ENCODE measurements at regions not wholly inside any gene's neighbourhood (a gene's known extent, or its start where the extent isn't known, plus 50 kb on each side); places are given as distances from the start of the nearest gene placed in this dataset.

DNA sequence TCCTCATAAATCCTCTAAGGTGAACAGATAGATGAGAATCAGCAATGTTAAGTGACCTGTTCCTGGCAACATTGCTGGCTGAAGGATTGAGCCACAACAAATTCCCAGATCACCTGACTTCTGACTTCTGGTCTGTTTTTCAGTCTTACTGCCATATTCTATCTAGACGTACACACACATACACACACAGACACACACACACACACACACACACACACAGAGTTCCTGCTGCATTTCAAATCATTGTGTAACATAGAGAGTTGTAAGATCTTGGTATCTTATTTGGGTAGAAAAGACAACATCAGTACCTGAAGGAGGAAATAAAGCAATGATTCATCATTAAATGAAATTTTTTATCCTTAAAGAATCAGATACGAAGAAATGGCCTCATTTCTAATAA, 342.6 kb downstream of the MFSD1 start:
- no peaks in the 10 kb centered on the region for H3K4me1 Mint-ChIP-seq (ENCODE audit: low read depth)
- H3K9me3 Mint-ChIP-seq, result no peaks in the 10 kb centered on the region
- H3K27me3 Mint-ChIP-seq (ENCODE audit: low read depth), result no peaks in the 10 kb centered on the region
- no peak for DNase-seq (ENCODE audit: low spot score)
- H3K4me3 Mint-ChIP-seq, result no peak overlapping the region
- no peak overlapping the region for H3K27ac Mint-ChIP-seq
- no peaks in the 10 kb centered on the region for H3K36me3 Mint-ChIP-seq (ENCODE audit: low read depth)

DNA sequence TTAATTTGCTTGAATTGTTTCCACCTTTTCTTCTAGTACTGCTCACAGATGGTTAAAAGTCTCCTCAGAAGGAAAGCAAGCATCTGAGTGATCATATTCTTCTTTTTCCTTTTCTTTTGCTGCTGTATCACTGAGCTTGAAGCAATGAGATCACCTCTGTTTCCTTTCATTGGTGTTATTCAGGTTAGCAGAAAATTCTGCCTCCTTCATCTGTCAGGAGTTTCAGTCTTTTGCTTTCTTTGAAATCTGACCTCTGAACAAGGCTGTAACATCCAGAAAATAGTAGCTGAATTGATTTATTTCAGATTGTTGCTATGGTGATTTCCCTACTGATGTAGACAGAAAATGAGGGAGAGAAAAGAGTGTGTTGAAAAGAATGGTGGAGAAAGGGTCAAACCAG, 343.0 kb downstream of the MFSD1 start:
- Mint-ChIP-seq H3K4me3 (no peak overlapping the region), H3K27me3 (ENCODE audit: low read depth) (no peaks in the 10 kb centered on the region), H3K36me3 (ENCODE audit: low read depth) (no peaks in the 10 kb centered on the region)

DNA sequence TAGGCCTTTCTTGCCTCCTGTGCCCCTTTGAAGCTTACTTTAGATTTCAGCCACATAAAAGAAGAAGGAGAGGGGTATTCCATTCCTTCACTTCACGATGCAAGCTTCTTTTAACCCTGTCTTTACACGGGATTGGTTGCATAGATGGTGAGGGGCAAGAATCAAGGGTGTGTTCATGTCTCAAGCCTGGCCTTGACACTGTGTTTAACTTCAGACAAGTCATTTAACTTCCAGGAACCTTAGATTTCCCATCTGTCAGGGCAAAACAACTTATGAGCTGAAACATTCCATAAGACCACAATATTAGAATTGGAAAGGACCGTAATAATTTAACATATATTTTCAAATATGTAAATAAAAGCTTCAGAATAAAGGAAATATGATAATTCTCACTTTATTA, 344.5 kb downstream of the MFSD1 start:
- Mint-ChIP-seq H3K27ac (no peak overlapping the region), H3K9me3 (no peaks in the 10 kb centered on the region), H3K27me3 (ENCODE audit: low read depth) (no peaks in the 10 kb centered on the region)

More for the DNA sequence above, 343.0 kb downstream of the MFSD1 start:
- Mint-ChIP-seq H3K9me3 (no peaks in the 10 kb centered on the region), H3K4me1 (ENCODE audit: low read depth) (no peaks in the 10 kb centered on the region), H3K27ac (no peak overlapping the region)
- DNase-seq (ENCODE audit: low spot score), result no peak

DNA sequence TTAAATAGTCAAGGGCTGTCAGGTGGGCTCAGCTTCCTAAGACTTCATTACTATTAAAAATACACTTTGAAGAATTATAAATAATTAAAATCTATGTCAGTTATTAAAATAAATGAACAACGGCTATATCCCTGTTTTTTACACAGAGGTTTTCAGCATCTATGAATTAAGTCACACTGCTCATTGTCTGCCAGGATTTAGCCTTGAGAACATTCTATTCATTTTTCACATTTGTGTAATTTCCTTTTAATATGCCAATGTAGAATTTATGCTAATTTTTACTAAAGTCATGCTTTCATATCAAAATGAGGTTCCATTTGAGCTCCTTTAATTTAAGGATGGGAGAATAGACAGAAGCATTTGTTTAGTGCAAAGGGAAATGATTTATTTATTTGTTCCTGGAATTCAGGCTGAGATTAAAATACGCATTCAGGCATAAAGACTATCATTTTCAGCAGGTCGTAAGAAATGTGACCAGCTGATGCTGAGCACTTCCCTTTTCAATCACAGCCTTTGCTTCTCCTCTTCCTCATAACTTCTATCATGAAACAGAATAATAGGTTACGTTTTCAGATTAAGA, 345.1 kb downstream of the MFSD1 start:
- Mint-ChIP-seq H3K4me3 (no peak overlapping the region), H3K9me3 (no peaks in the 10 kb centered on the region), H3K27ac (no peak overlapping the region), H3K4me1 (ENCODE audit: low read depth) (no peaks in the 10 kb centered on the region), H3K27me3 (ENCODE audit: low read depth) (no peaks in the 10 kb centered on the region), H3K36me3 (ENCODE audit: low read depth) (no peaks in the 10 kb centered on the region)
- DNase-seq (ENCODE audit: low spot score), result no peak

More for the DNA sequence above, 344.5 kb downstream of the MFSD1 start:
- DNase-seq (ENCODE audit: low spot score), result no peak
- Mint-ChIP-seq H3K36me3 (ENCODE audit: low read depth) (no peaks in the 10 kb centered on the region), H3K4me3 (no peak overlapping the region), H3K4me1 (ENCODE audit: low read depth) (no peaks in the 10 kb centered on the region)

DNA sequence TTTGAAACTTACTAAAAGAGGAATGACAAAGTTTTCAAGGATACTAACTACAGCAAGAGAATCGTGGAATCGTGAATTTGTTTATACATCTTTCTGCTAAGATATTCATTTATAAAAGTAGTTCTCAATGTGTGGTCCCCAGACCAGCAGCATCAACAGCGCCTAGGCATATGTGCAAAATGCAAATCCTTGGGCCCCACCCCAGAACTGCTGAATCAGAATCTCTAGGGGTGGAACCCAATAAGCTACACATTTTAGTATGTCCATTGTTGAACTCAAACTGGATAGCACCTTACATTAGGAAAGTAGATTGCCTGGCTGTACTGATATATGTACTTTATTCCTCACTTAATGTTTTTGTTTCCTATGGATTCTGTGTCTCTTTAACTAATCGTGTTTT, 346.0 kb downstream of the MFSD1 start:
- no peak overlapping the region for H3K4me3 Mint-ChIP-seq
- no peaks in the 10 kb centered on the region for H3K27me3 Mint-ChIP-seq (ENCODE audit: low read depth)
- no peaks in the 10 kb centered on the region for H3K4me1 Mint-ChIP-seq (ENCODE audit: low read depth)
- H3K36me3 Mint-ChIP-seq (ENCODE audit: low read depth), result no peaks in the 10 kb centered on the region
- H3K27ac Mint-ChIP-seq, result no peak overlapping the region
- H3K9me3 Mint-ChIP-seq, result no peaks in the 10 kb centered on the region
- DNase-seq (ENCODE audit: low spot score), result no peak

DNA sequence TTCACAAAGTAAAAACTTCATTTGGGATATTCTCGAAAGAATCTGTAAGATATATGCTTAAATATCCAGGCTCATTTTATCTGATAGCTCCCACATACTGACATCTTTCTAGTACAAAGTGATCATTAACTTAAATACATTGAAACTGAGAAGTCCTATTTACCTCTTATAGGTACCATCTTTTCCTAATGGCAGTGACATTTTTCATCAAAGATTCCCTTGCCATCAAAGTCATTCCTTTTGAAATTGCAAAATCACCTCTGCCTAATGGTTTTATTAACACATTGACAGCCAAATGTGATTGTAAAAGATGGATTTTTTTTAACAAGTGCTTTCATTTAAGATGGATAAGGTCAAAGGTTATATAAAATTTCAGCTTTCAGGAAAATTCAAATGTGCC, 346.6 kb downstream of the MFSD1 start:
- H3K27me3 Mint-ChIP-seq (ENCODE audit: low read depth), result no peaks in the 10 kb centered on the region
- no peak overlapping the region for H3K4me3 Mint-ChIP-seq
- H3K36me3 Mint-ChIP-seq (ENCODE audit: low read depth), result no peaks in the 10 kb centered on the region
- no peak for DNase-seq (ENCODE audit: low spot score)
- H3K4me1 Mint-ChIP-seq (ENCODE audit: low read depth), result no peaks in the 10 kb centered on the region
- no peaks in the 10 kb centered on the region for H3K9me3 Mint-ChIP-seq
- no peak overlapping the region for H3K27ac Mint-ChIP-seq

DNA sequence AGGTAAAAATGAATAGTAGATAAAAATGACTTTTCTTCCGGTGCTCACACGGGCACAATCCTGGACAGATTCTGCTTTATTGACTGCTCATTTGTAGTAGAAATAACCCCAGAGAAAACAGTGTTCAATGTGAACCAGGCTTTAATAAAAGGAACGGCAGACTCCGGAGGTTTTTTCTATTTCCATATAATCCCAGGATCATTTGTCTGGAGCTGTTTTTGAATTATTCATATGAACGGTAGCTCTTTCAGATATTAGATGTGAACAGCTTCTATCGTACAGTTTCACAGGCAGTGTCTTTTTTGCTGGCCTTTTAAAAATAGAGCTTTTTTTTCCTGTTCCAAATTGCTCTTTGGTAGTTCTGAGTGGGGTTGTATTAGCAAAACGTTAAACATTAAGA, 347.3 kb downstream of the MFSD1 start:
- Mint-ChIP-seq H3K27me3 (ENCODE audit: low read depth) (no peaks in the 10 kb centered on the region), H3K27ac (no peak overlapping the region), H3K4me3 (no peak overlapping the region), H3K4me1 (ENCODE audit: low read depth) (no peaks in the 10 kb centered on the region), H3K36me3 (ENCODE audit: low read depth) (no peaks in the 10 kb centered on the region), H3K9me3 (no peaks in the 10 kb centered on the region)
- DNase-seq (ENCODE audit: low spot score), result no peak

DNA sequence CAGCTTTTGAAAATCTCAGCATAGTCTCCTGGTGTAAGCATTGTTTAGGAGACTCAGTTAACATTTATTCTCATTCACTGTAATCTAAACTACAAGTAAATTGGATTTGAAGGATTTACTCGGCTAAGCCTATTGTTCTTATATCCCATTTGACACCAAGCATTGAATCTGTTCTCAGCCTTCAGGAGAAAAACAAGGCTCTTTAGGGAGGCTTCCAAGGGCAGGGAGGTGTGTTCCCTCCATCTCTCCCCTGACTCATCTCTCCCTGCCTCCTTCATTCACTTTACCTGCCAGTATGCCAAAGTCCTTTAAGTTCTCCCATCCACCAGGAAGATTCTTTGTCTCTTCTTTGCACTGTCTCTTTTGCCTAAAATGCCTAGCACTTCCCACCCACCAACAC, 347.8 kb downstream of the MFSD1 start:
- no peaks in the 10 kb centered on the region for H3K9me3 Mint-ChIP-seq
- no peak overlapping the region for H3K4me3 Mint-ChIP-seq
- H3K4me1 Mint-ChIP-seq (ENCODE audit: low read depth), result no peaks in the 10 kb centered on the region
- H3K27ac Mint-ChIP-seq, result no peak overlapping the region
- H3K27me3 Mint-ChIP-seq (ENCODE audit: low read depth), result no peaks in the 10 kb centered on the region
- no peak for DNase-seq (ENCODE audit: low spot score)
- H3K36me3 Mint-ChIP-seq (ENCODE audit: low read depth), result no peaks in the 10 kb centered on the region

DNA sequence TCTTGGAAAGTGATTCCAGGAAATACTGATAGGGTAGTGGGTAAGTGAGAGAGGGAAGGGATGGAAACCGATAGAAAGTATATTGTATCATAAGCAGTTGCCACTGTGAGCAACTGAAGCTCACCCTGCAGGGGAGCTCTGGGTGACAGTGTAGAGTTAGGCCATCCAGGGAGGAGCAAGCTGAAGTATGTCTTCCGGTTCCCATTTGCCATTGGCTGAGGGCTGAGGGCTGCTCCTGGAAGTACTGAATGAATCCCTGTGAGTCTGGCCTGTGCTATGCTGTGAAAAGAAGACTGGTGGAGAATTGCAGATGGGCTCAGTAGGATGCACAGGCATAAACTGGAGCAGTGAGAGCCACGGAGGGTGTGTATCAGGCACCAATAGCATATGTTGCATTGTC, 348.3 kb downstream of the MFSD1 start:
- H3K9me3 Mint-ChIP-seq, result no peaks in the 10 kb centered on the region
- H3K27ac Mint-ChIP-seq, result no peak overlapping the region
- H3K4me1 Mint-ChIP-seq (ENCODE audit: low read depth), result no peaks in the 10 kb centered on the region
- no peak for DNase-seq (ENCODE audit: low spot score)
- no peak overlapping the region for H3K4me3 Mint-ChIP-seq
- H3K36me3 Mint-ChIP-seq (ENCODE audit: low read depth), result no peaks in the 10 kb centered on the region
- H3K27me3 Mint-ChIP-seq (ENCODE audit: low read depth), result no peaks in the 10 kb centered on the region

DNA sequence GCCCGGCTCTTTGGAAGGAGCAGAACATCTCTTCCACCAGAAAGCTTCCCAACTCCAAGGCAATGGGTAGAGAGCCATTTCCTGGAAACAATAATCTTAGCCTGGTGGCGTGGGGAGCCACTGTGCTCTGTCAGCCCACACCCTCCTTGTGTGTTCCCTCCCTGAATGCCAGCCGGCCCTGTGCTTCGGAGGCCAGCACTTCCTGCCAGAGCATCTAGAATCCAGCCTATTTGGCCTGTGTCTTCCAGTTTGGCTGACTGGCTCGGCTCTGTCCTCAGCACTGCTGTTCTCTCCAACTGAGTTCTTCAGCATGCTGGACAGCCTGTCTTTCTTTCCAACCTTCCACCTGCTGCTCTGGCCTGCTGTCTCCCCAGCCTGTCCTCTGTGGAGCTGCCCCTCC, 349.3 kb downstream of the MFSD1 start:
- Mint-ChIP-seq H3K27me3 (ENCODE audit: low read depth) (no peaks in the 10 kb centered on the region), H3K36me3 (ENCODE audit: low read depth) (no peaks in the 10 kb centered on the region), H3K27ac (no peak overlapping the region), H3K9me3 (no peaks in the 10 kb centered on the region), H3K4me1 (ENCODE audit: low read depth) (no peaks in the 10 kb centered on the region), H3K4me3 (no peak overlapping the region)
- no peak for DNase-seq (ENCODE audit: low spot score)

DNA sequence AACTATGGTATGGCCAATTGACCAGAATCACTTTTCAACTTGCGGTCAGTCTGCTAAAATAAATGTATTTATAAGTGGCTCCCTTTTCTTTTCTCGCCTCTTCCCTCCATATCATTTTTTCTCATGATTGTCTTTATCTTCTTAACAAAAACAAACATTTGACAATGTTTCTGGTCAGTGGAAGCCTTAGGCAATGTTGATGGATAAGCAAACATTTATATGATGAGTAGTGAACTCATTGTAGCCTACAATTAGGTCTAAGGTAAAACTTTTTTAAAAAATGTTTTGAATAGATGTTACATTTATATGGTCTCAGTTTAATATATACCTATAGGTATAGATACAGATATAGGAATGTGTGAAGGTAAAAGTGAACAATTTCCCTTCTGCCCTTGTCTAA, 355.4 kb downstream of the MFSD1 start:
- H3K36me3 Mint-ChIP-seq (ENCODE audit: low read depth), result no peaks in the 10 kb centered on the region
- no peak for DNase-seq (ENCODE audit: low spot score)
- H3K4me1 Mint-ChIP-seq (ENCODE audit: low read depth), result no peaks in the 10 kb centered on the region
- H3K27me3 Mint-ChIP-seq (ENCODE audit: low read depth), result no peaks in the 10 kb centered on the region
- no peak overlapping the region for H3K4me3 Mint-ChIP-seq
- no peak overlapping the region for H3K27ac Mint-ChIP-seq
- H3K9me3 Mint-ChIP-seq, result no peaks in the 10 kb centered on the region

DNA sequence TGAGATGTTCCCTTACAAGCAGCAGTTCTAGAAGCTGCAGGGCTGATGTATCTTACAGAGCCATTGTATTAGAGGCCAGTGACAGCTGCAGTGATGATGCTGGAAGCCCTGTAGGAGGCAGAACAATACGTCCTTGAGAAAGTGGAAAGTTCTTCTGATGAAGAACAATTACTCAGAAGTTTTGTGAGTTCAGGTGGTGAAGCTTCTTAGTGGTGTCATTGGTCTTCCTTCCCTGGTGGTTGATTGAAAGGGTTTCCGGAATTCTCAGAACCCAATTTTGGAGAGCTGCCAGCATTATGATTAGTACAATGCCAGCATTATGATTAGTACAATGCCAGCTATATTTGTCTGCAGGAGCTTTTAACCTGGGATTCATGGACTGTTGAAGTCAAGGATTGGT, 356.4 kb downstream of the MFSD1 start:
- Mint-ChIP-seq H3K36me3 (ENCODE audit: low read depth) (no peaks in the 10 kb centered on the region), H3K4me3 (no peak overlapping the region), H3K27ac (no peak overlapping the region), H3K9me3 (no peaks in the 10 kb centered on the region), H3K27me3 (ENCODE audit: low read depth) (no peaks in the 10 kb centered on the region), H3K4me1 (ENCODE audit: low read depth) (no peaks in the 10 kb centered on the region)
- DNase-seq (ENCODE audit: low spot score), result no peak

DNA sequence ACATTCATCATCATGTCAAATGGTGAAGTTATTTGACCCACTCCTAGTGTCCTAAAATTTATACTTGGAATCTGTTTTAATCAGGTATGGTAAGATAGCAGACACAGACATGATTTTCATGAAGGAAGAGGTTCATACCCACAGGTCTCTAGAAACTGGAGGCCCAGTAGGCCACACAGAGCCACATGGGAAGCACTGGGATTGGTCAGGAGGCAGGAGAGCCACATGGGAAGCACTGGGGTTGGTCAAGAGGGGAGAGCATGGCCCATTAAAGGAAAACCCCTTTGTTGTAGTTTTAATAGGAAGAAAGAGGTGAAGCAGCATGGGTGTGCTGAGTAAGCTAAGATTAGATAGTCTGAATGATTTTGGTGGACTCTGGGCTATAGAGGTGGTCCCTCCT, 356.9 kb downstream of the MFSD1 start:
- no peak overlapping the region for H3K27ac Mint-ChIP-seq
- H3K27me3 Mint-ChIP-seq (ENCODE audit: low read depth), result no peaks in the 10 kb centered on the region
- no peak overlapping the region for H3K4me3 Mint-ChIP-seq
- H3K9me3 Mint-ChIP-seq, result no peaks in the 10 kb centered on the region
- no peak for DNase-seq (ENCODE audit: low spot score)
- no peaks in the 10 kb centered on the region for H3K4me1 Mint-ChIP-seq (ENCODE audit: low read depth)
- H3K36me3 Mint-ChIP-seq (ENCODE audit: low read depth), result no peaks in the 10 kb centered on the region

DNA sequence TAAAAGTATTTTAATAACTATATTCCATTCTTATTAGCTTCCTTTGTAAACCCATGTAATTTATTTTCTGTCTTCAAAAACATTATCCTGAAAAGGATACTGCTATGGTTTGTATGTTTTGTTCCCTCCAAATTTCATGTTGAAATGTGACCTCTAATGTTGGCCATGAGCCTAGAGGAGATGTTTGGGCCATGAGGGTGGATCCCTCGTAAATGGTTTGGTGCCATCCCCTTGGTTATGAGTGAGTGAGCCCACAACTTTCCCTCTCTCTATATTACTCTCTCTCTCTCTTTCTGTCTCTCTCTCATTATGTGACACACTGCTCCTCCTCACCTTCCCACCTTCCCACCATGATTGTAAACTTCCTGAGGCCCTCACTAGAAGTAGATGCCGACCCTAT, 357.7 kb downstream of the MFSD1 start:
- Mint-ChIP-seq H3K36me3 (ENCODE audit: low read depth) (no peaks in the 10 kb centered on the region), H3K27me3 (ENCODE audit: low read depth) (no peaks in the 10 kb centered on the region), H3K27ac (no peak overlapping the region), H3K9me3 (no peaks in the 10 kb centered on the region), H3K4me1 (ENCODE audit: low read depth) (no peaks in the 10 kb centered on the region), H3K4me3 (no peak overlapping the region)
- DNase-seq (ENCODE audit: low spot score), result no peak

DNA sequence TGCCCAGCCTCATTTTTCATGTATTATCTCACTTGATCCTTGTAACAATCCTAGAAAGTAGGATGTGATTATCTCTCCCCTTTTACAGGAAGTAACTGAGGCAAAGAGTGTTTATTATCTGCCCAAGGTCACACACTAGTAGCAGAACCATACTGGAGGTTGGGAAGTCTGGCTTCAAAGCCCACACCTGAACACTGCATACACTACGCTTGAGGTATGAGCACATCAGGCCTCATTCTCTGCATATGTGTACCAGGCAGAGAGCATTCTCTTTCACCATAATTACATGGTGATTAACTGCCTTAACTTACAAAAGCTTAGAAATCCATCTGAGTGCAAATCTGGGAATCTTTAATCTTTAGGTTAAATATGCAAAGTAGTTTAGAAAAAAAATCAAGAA, 361.8 kb downstream of the MFSD1 start:
- no peaks in the 10 kb centered on the region for H3K36me3 Mint-ChIP-seq (ENCODE audit: low read depth)

More for the DNA sequence above, 361.8 kb downstream of the MFSD1 start:
- Mint-ChIP-seq H3K27me3 (ENCODE audit: low read depth) (no peaks in the 10 kb centered on the region), H3K4me1 (ENCODE audit: low read depth) (no peaks in the 10 kb centered on the region), H3K4me3 (no peak overlapping the region), H3K9me3 (no peaks in the 10 kb centered on the region), H3K27ac (no peak overlapping the region)
- DNase-seq (ENCODE audit: low spot score), result no peak

Data from T-helper 2 cell treated with Interferon-gamma antibody and Interleukin-4, amounts not matched to agents 5 μg/mL and 100 μg/mL, for 36 hours (primary cell).